ENCODE measurements at regions not wholly inside any gene's neighbourhood (a gene's known extent, or its start where the extent isn't known, plus 50 kb on each side); places are given as distances from the start of the nearest gene placed in this dataset.

DNA sequence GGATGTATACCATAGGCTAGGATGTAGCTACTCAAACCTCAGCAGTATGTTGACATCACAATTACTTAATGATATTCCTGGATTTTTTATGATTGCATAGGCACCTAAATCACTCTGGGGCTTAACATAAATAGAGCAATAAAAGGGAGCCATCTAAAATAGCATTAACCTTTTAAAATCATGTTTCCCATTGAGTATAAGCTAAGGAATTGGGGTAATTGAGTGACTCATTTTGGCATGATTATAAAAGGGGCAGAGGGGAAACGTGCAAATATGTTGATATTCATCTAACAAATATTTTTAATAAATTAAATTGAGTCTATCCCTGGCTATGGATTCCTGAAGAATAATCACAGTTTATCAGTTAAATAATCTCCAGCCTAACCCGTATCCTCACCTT, 74.0 kb upstream of the ADGRF1 start:
- DNase-seq (ENCODE audit: low spot score), result no peak

DNA sequence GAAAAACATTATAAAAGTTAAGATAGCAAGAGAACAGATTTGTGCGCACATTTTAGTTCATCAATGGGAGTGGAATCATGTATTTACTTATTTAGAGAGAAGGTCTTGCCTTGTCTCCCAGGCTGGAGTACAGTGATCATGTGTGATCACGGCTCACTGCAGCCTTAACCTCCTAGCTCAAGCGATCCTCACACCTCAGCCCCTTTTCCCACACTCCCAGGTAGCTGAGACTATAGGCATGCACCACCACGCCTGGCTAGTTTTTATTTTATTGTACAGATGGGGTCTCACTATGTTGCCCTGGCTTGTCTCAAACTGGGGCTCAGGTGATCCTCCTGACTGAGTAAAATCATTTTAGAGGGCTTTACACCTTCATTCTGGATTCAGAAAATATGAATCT, 72.3 kb upstream of the ADGRF1 start:
- DNase-seq (ENCODE audit: low spot score), result no peak

DNA sequence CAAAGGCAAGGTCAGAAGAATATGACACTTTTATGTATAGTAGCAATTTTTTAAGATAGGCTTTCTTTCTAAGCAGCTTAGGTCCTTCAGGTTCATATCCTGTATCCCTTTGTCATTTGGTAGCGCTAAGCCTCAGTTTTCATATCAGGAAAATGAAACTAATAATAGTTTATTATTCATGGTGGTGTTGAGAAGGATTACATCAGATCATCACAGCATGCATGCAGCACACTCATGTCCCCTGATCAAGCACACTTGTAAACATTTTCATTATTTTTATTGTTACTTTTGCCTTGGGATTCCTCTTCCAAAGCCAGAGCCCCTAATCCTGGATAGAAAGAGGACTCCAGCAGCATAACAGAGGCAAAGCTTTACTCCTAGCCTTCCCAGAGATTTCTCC, 70.2 kb upstream of the ADGRF1 start:
- DNase-seq (ENCODE audit: low spot score), result no peak

DNA sequence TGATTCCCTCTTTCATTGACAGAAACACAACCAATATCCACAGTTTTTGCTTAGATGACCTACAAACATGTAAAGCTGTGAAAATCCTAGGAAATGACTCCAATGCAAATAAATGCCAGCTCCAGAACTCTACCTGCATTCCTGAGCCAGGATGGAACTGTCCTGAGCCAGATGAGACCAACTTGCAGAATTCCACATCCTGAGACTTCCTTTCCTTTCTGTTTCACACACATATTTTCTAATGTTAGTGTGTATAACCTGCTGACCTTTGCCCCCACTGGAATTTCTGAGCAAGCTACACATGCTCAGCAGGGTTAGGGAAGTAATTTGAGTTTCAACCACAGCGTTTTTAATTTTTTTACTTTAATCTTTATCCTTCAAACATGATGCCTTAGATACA, 69.6 kb upstream of the ADGRF1 start:
- no peak for DNase-seq (ENCODE audit: low spot score)

DNA sequence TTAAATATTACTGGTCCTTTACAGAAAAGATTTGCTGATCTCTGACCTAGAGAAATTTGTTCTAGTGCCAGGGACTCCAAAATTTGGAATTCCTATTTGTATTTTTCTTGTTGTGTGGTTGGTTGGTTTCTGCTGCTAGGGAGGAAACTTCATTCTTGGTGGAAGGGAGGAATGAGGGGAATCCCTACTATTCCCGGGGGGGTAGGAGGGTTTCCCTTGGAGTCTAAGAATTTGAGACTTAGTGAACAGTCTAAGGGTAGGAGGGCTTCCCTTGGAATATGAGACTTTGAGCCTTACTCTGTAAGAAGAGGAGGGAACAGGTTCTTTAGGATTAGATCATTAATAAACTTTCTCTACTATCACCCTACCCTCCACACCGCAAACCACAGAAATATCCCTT, 67.1 kb upstream of the ADGRF1 start:
- no peak for DNase-seq (ENCODE audit: low spot score)

DNA sequence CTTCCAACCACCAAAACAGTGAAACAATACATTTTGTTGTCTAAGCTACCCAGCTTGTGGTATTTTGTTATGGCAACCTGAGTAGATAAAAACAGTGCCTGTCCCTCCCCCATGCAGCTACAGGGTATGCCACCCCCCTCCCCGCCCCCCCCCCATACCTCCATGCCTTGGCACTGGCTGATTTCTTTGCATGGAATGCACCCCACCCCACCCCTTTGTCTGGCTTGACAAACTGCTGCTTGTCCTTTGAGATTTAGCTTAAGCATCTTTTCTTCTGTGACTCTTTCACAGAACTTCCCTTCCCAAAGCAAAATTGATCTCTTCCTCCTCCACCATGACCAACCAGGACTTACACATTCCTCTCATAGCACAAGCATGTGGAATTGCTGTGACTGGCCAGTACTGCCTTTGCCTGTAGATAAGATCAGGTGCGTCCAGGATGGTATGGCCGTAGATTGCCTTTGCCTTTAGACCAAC, 64.6 kb upstream of the ADGRF1 start:
- no peak for DNase-seq (ENCODE audit: low spot score)

DNA sequence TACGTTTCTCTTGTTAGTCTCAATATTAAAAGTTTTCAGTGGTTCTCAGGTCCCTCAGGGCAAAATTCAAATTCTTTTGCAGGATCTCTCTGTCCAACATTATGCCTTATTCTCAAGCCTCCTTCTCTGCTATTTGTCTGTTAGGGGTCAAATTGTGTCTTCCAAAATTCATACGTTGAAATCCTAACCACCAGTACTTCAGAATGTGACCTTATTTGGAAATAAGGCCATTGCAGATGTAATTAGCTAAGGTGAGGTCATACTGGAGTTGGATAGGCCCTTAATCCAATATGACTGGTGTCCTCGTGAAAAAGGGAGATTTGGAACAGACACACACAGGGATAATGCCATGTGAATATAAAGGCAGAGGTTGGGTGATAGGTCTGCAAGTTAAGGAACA, 64.1 kb upstream of the ADGRF1 start:
- DNase-seq (ENCODE audit: low spot score), result no peak

DNA sequence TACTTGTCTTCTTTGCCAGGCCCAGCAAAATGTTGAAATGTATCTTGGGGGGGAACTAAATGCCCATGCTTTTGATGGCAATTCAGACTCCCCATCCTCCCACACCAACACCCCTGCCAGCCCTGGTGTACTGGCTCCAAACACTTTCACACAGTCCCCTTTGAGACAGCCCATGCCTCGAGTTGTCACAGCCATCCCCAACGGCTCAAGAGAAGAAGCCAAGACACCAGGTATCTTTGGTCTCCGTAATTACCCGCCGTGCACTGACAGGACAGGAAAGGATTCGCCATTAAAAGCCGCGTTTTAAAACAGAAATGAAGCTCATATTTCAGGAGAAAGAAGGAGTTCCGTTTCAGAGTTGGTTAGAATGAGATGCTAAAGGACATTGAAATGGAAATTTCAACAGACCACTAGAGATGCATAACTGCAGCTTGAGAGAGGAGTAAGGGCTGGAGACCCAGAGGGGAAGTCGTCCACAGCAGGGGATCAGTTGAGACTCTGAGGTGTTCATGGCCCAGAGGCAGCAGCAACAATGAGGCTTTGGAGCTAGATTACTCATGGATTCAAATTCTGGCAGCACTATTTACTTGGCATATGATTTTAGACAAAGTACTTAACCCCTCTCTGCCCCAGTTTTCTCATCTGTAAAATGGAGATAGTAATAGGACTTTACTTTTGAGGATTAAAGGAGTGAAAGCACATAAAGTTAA, 63.5 kb upstream of the ADGRF1 start:
- no peak for DNase-seq (ENCODE audit: low spot score)

DNA sequence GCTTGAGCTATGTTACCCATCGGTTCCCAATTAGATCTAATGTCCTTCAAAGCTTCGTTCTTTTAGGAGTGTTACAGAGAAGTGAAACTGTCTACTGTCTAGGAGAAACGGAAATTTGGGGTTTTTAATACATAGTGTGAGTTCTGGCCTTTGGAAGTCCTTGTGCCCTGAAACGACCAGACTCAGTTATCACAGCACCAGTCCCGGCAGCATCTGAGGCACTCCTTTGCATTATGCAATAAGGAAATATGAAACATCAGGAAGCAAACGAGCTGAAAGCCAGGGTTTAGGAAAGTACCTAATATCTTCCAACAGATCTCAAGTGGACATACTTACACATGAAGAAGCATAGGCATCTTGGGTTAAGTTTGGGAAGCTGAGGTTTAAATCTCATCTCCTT, 61.8 kb upstream of the ADGRF1 start:
- no peak for DNase-seq (ENCODE audit: low spot score)

DNA sequence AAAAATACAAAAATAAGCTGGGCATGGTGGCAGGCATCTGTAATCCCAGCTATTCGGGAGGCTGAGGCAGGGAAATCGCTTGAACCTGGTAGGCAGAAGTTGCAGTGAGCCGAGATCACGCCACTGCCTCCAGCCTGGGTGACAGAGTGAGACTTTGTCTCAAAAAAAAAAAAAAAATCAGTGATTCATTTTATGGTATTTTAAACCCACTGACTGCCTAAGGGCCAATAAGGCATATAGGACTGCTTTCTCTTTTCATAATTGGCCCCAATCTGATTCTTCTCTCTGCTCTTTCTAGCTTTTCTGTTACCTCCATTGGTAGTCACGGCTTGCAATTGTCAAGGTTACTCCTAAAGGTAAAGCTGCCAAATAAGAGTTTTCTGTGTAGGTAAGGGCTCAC, 60.2 kb upstream of the ADGRF1 start:
- no peak for DNase-seq (ENCODE audit: low spot score)

DNA sequence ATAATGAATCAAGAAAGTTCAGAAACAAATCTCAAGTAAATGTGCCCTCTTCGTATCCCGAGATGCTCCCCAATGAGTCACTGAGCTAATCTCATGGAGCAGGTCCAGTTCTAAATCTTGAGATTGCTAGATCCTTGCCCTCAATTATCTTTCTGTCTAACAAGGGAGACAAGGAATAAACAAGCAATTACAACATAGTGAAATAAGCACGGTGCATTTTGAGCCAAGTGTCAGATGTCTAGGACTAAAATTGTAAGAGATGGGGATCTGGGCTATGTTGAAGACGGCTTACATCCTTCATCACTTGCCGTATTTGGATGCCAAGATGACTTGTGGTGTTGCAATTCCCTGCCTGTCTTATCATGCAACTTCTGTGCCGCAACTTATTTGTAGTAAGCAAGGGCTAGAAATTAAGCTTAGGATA, 56.5 kb upstream of the ADGRF1 start:
- DNase-seq (ENCODE audit: low spot score), result no peak

DNA sequence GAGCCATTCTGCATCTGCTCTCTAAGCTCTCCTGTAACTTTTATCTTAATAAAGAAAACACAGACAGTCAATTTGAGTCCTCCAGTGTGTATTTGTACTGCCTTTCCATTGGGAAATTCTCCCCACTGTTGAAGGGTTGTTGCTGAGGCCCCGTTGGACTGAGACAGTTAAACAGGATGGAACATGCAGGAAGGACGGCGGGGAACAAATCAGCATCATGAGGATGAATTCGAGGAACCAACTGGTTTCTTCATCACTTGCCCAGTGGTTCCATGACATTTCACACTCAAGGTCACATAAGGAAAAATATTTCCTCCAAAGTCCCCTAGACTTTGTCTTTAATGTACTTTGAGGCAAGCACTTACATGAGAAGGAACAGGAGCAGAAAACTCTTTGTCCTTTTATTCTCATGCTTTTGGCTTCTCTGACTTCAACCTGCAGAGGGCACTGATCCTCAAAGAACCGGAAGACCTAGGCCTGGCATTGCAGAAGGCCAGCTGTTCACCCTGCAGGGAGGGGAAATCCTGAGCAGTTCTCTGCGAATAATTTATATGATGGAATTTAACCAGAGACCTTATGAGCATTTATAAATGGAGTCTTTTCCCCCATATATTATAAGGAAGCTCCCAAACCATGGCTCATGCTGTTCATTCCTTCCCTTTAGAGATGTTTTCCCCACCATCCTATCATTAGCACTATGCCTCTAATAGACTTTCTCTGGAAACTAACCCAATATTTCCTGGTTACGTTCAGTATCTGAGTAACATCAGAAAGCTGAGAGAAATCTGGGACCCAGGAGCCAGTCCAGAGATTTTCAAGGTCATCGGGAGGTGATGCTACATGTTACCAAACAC, 55.2 kb upstream of the ADGRF1 start:
- DNase-seq (ENCODE audit: low spot score), result peak; percentile 85

DNA sequence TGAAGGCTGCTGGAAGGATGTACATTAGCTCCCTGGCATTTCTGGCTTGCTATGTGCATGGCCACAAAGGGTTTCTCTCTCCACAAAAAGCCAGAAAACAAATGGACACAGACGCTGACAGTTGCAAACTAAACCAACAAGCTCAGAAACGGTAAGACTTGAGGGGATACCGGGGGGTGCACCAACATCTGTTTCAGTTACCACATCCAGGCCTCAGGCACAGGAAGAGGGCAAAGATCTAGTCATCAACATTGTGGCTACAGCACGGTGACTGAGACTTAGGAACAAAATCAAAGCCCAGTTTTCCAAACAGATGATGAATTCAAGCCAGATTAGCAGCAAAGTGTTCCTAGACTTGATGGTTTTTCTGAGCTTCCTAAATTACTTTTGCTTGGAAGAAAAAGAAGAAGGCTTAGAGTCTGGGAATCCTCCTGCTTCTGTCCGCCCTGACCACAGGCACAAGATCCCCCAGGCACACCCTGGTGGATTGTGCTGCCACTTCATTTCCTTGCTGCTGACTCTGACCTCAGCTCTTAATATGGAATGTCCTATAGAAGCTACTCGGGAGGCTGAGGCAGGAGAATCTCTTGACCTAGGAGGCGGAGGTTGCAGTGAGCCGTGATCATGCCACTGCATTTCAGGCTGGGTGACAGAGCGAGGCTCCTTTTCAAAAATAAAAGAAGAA, 54.2 kb upstream of the ADGRF1 start:
- no peak for DNase-seq (ENCODE audit: low spot score)

DNA sequence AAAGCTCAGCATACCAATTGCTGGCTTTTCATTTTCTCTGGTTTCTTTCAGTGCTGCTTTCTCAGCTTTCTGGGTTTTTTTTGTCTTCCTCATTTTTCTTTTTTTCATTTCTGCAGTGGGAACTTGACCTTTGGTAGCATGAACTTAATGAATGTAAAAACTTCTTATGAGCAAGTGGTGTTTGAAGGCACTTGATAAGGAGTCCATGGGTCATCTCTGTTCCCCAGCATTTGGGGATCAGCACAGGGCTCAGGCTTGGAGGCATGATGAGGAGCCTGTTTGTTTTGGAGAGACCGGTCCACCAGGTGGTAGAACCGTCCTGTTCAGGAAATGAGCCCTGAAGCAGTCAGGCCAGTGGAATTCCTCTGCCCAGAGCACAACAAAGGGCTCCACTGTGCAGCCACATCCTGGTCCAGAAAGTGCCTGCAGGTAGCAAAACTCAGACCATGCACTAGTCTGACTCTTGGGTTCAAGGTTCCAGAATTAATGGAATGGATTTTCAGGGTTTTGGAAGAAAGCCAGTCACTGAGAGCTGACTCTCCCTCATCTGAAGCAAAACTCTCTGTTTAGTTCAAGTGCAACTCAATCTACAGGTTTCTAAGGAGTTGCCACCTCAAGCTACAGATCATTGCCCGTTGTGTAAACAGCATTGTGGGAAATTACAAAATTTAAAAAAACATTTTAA, 52.3 kb upstream of the ADGRF1 start:
- peak; percentile 45 for DNase-seq (ENCODE audit: low spot score)

DNA sequence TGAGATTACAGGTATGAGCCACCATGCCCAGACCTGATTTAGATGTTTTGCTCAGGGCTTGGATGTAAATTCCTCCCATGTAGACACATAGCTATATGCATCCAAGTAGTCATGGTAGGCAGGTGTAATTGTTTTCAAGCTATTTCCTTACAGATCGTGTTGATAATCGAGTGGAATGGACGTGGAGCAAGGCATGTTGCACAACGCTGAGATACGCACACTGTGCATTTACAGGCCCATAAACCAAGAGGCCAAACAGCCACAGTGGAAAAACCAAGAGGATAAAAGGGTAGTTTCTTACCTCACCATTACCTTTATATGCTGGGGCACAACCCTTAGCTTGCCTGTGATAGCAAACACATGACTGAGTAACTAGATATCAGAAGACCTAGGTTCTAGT, 51.0 kb upstream of the ADGRF1 start:
- DNase-seq (ENCODE audit: low spot score), result no peak

DNA sequence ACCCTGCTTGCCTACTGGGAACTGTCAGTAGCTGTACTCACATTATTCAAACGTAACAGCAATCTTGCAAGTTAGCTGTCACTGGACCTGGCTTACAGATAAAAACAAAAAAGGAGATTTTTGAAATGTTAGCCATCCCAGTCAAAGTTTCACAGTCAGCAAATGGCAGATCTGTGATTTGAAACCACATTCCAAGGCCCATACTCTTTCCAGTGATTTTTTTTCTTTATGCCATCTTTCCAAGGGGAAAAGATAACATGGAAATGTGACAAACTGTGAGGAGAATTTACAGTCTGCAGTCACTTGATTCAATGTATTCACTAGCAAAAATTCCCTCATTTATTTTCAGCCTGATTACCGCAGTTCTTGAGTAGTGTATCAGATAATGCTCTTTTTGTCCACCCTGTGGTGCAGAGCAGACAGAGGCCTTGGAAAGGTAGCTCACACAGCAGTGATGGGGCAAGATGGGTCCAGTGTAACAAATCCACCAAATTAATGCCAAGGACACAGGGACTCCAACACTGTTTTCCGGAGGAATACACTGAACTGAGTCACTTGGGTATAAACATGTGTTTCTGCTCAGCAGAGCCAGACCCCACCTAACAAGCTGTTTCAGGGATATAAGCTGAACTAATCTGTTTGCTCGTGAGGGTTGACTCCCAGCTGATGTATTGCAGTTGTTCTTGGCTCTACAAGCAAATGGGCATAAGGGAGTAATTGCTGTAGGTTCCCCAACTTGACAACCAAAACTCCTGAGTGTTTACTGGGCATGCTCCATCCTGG, 49.9 kb upstream of the ADGRF1 start:
- no peak for DNase-seq (ENCODE audit: low spot score)
